NCI-H128 (cell line): ENCODE measurements at regions not wholly inside any gene's neighbourhood (a gene's known extent, or its start where the extent isn't known, plus 50 kb on each side); places are given as distances from the start of the nearest gene placed in this dataset.

Experiments
- DNase-seq: peaks from one replicate; lab custom pipeline; 2025; ENCODE audit not compliant: unreplicated experiment; lab: John Stamatoyannopoulos, UW

- DNase-seq = no peak
Observed at GRCh38 chr3:103047640-103048039, 612.8 kb downstream of the ZPLD1 start.

- DNase-seq = no peak
Observed at GRCh38 chr3:103048068-103048722, 613.4 kb downstream of the ZPLD1 start.

GRCh38 chr3:103052236-103052830 is 617.5 kb downstream of the ZPLD1 start:
- DNase-seq = no peak

GRCh38 chr3:103055021-103055520 is 620.3 kb downstream of the ZPLD1 start:
- DNase-seq = no peak

GRCh38 chr3:103056542-103056941 is 621.7 kb downstream of the ZPLD1 start:
- no peak for DNase-seq

GRCh38 chr3:103057003-103057402 is 622.2 kb downstream of the ZPLD1 start:
- no peak for DNase-seq

GRCh38 chr3:103057487-103057886 is 622.7 kb downstream of the ZPLD1 start:
- DNase-seq = no peak

- DNase-seq = no peak
Observed at GRCh38 chr3:103059432-103059831, 624.6 kb downstream of the ZPLD1 start.

GRCh38 chr3:103060242-103060641 is 625.4 kb downstream of the ZPLD1 start:
- DNase-seq = no peak

GRCh38 chr3:103067963-103068362 is 633.1 kb downstream of the ZPLD1 start:
- no peak for DNase-seq

- DNase-seq = no peak
Observed at GRCh38 chr3:103075282-103075681, 640.5 kb downstream of the ZPLD1 start.

- DNase-seq = no peak
Observed at GRCh38 chr3:103077910-103078309, 643.1 kb downstream of the ZPLD1 start.

- no peak for DNase-seq
Observed at GRCh38 chr3:103082501-103082900, 647.7 kb downstream of the ZPLD1 start.

GRCh38 chr3:103083848-103084631 is 649.2 kb downstream of the ZPLD1 start:
- DNase-seq = no peak

GRCh38 chr3:103085465-103085864 is 650.6 kb downstream of the ZPLD1 start:
- no peak for DNase-seq

- no peak for DNase-seq
Observed at GRCh38 chr3:103089758-103090157, 654.9 kb downstream of the ZPLD1 start.

- no peak for DNase-seq
Observed at GRCh38 chr3:103105206-103105605, 670.4 kb downstream of the ZPLD1 start.

GRCh38 chr3:103112273-103112672 is 677.5 kb downstream of the ZPLD1 start:
- no peak for DNase-seq

GRCh38 chr3:103126115-103126514 is 691.3 kb downstream of the ZPLD1 start:
- no peak for DNase-seq

GRCh38 chr3:103127098-103127630 is 692.3 kb downstream of the ZPLD1 start:
- no peak for DNase-seq

GRCh38 chr3:103127737-103128136 is 692.9 kb downstream of the ZPLD1 start:
- DNase-seq = no peak
